HUES6 (cell line): ENCODE measurements at regions not wholly inside any gene's neighbourhood (a gene's known extent, or its start where the extent isn't known, plus 50 kb on each side); places are given as distances from the start of the nearest gene placed in this dataset.

ENCODE experiments used
- H3K27ac ChIP-seq: 2 replicates; pipeline ENCODE4 v1.7.0; 2013; ENCODE audit warnings: low read depth, mild to moderate bottlenecking, low read length, inconsistent platforms
- H3K27me3 ChIP-seq: 2 replicates; pipeline ENCODE4 v1.6.1; 2013; ENCODE audit warnings: low read length; ENCODE audit not compliant: control insufficient read depth, insufficient read depth
- H3K36me3 ChIP-seq: 2 replicates; pipeline ENCODE4 v1.6.1; 2013; ENCODE audit warnings: low read length; ENCODE audit not compliant: control insufficient read depth, insufficient read depth
- H3K4me1 ChIP-seq: 2 replicates; pipeline ENCODE4 v1.6.1; 2013; ENCODE audit warnings: low read length; ENCODE audit not compliant: control insufficient read depth, insufficient read depth
- H3K4me3 ChIP-seq: 2 replicates; pipeline ENCODE4 v1.5.1; 2013; ENCODE audit warnings: low read depth, low read length
- H3K9ac ChIP-seq: one replicate; pipeline ENCODE4 v1.6.1; 2013; ENCODE audit warnings: mild to moderate bottlenecking, low read length
- H3K9me3 ChIP-seq: 2 replicates; pipeline ENCODE4 v1.6.1; 2013; ENCODE audit warnings: low read depth, low read length; ENCODE audit not compliant: control insufficient read depth, insufficient read depth

DNA sequence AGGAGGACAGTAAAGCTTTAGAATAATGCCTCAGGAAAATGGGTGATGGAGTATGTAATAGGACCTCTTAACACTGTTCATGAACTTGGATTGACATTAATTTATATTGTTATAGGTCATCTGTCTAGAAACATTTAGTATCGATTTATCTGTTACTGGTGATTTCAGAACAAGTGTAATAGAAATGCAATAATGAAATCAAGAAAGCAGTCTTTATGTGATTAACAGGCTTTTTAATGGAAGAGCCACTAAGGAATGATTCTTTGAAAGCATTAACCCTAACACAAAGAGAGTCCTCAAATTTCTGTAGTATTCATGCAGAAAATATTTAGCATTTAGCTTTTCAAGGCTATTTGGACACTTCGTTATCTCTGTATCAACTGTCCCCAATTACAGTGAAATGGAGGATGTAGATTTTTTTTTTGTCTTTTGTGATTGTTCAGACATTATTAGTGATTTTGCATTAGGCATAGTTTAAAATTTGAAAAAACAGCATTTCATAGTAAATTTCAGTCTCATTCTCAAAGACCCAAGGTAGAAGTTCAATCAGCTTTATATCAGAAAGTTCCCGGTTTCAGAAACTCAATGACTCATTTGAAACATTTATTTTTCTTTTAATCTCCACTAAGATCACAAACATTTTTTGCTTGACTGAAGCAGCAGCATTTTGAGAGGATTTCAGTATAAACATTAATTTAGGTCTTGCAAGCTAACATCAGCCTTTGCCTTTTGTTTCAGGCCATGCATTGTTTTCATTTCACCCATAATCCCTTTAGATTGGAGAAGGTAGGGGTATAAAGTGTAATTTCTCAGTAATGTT lies 56.3 kb downstream of the AGTR2 start:
- H3K9me3 ChIP-seq = no peaks in the 10 kb centered on the region
- no peaks in the 10 kb centered on the region for H3K4me1 ChIP-seq
- H3K9ac ChIP-seq = no peak overlapping the region
- H3K27me3 ChIP-seq = peaks cover 4% of the 10 kb centered on the region; the same call in 1 of the 2 replicates
- H3K4me3 ChIP-seq = no peak overlapping the region
- H3K36me3 ChIP-seq = no peaks in the 10 kb centered on the region
- no peak overlapping the region for H3K27ac ChIP-seq

GRCh38 chrX:116230130-116230898 lies 59.8 kb downstream of the AGTR2 start:
- Histone ChIP-seq H3K27me3 (peaks cover 4% of the 10 kb centered on the region; the same call in 1 of the 2 replicates), H3K9ac (no peak overlapping the region), H3K4me3 (no peak overlapping the region), H3K36me3 (no peaks in the 10 kb centered on the region), H3K27ac (no peak overlapping the region), H3K4me1 (no peaks in the 10 kb centered on the region), H3K9me3 (peaks cover 6% of the 10 kb centered on the region; the same call in 1 of the 2 replicates)

GRCh38 chrX:116232833-116233232 lies 62.3 kb downstream of the AGTR2 start:
- Histone ChIP-seq H3K9me3 (peaks cover 6% of the 10 kb centered on the region; the same call in 1 of the 2 replicates), H3K27me3 (no peaks in the 10 kb centered on the region; the same call in 1 of the 2 replicates), H3K36me3 (no peaks in the 10 kb centered on the region), H3K27ac (no peak overlapping the region), H3K4me1 (no peaks in the 10 kb centered on the region), H3K9ac (no peak overlapping the region), H3K4me3 (no peak overlapping the region)

GRCh38 chrX:116236666-116237065 lies 66.1 kb downstream of the AGTR2 start:
- no peak overlapping the region for H3K27ac ChIP-seq

DNA sequence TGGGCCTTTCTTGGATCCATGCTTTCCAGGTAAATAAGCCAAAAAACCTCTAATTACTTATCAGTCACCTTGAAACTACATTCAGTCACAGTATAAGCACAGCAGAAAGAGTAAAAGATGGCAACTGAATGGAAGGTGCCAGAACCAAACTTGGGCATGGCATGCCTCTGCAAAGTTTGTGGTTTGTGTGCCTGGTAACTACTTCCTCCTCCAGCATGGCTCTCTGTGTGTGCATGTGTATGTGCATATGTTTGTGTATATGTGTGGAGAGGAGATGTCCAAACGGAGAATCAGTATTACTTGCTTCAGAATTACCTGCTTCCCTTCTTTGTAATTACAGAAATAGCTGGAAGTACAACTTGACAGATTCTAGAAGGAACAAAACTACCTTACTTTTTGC lies 67.5 kb downstream of the AGTR2 start:
- no peaks in the 10 kb centered on the region for H3K4me1 ChIP-seq
- peaks cover 8% of the 10 kb centered on the region for H3K9me3 ChIP-seq
- no peaks in the 10 kb centered on the region; the same call in 1 of the 2 replicates for H3K27me3 ChIP-seq
- no peak overlapping the region for H3K4me3 ChIP-seq
- H3K27ac ChIP-seq = no peak overlapping the region
- H3K9ac ChIP-seq = no peak overlapping the region
- no peaks in the 10 kb centered on the region for H3K36me3 ChIP-seq

More at GRCh38 chrX:116236666-116237065, 66.1 kb downstream of the AGTR2 start:
- H3K9me3 ChIP-seq = peaks cover 6% of the 10 kb centered on the region; the same call in 1 of the 2 replicates
- H3K36me3 ChIP-seq = no peaks in the 10 kb centered on the region
- H3K4me3 ChIP-seq = no peak overlapping the region
- no peaks in the 10 kb centered on the region; the same call in 1 of the 2 replicates for H3K27me3 ChIP-seq
- H3K9ac ChIP-seq = no peak overlapping the region
- H3K4me1 ChIP-seq = no peaks in the 10 kb centered on the region

DNA sequence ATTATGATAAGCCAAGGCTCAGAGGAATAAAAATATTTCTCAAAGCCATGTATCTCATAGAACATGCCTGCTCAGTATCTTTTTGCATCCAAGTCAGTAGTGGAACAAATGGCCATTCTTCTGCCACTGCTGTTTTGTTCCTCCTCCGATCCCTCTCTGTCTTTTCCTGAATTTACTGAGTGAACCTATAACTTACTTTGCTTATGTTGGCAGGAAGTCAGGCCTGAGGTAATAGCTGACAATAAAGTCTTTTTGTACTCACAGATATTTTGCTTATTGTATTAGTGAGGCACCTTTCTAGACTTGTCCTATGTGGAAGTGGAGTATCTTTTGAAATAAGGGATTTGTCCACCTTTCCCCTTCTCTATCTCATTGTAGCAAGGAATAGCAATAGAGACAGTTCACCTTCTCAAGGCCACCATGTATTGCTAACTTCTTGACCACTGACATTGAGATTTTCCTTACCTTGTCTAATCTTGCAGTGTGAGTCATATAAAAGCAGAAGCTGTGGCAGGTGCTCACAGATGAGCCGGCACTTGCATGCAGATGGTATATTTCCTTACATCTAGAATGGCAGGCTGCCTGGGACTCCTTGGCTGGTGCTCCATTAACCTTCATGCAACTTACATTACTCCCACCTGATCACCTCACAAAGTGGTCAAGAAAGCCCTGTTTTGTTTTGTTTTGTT lies 68.2 kb downstream of the AGTR2 start:
- no peaks in the 10 kb centered on the region for H3K4me1 ChIP-seq
- no peaks in the 10 kb centered on the region; the same call in 1 of the 2 replicates for H3K27me3 ChIP-seq
- no peaks in the 10 kb centered on the region for H3K36me3 ChIP-seq
- H3K9me3 ChIP-seq = peaks cover 11% of the 10 kb centered on the region
- no peak overlapping the region for H3K4me3 ChIP-seq
- H3K27ac ChIP-seq = no peak overlapping the region
- no peak overlapping the region for H3K9ac ChIP-seq

- H3K4me1 ChIP-seq = no peaks in the 10 kb centered on the region
Measured at GRCh38 chrX:116239944-116240840, 69.6 kb downstream of the AGTR2 start.

GRCh38 chrX:116241001-116241400 lies 70.5 kb downstream of the AGTR2 start:
- Histone ChIP-seq H3K27ac (no peak overlapping the region), H3K27me3 (no peaks in the 10 kb centered on the region; the same call in 1 of the 2 replicates), H3K9me3 (peaks cover 6% of the 10 kb centered on the region), H3K4me3 (no peak overlapping the region), H3K4me1 (no peaks in the 10 kb centered on the region), H3K36me3 (no peaks in the 10 kb centered on the region), H3K9ac (no peak overlapping the region)

More at GRCh38 chrX:116239944-116240840, 69.6 kb downstream of the AGTR2 start:
- no peaks in the 10 kb centered on the region for H3K36me3 ChIP-seq
- H3K27ac ChIP-seq = no peak overlapping the region
- H3K9ac ChIP-seq = no peak overlapping the region
- no peak overlapping the region for H3K4me3 ChIP-seq
- peaks cover 7% of the 10 kb centered on the region for H3K9me3 ChIP-seq
- H3K27me3 ChIP-seq = no peaks in the 10 kb centered on the region; the same call in 1 of the 2 replicates

DNA sequence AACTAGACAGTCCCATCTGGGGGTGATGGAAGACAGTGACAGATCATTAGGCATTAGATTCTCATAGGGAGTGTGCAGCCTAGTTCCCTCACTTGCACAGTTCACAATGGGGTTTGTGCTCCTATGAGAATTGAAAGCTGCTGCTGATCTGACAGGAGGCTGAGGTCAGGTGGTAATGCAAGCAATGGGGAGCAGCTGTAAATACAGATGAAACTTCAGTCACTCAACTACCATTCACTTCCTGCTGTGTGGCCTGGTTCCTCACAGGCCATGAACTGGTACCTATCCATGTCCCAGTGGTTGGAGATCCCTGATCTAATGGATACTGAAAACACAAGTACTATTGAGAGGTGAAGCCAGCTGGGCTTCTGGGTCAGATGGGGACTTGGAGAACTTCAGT lies 72.5 kb downstream of the AGTR2 start:
- no peak overlapping the region for H3K27ac ChIP-seq
- H3K4me1 ChIP-seq = no peaks in the 10 kb centered on the region
- H3K9me3 ChIP-seq = peaks cover 6% of the 10 kb centered on the region
- H3K4me3 ChIP-seq = no peak overlapping the region
- no peak overlapping the region for H3K9ac ChIP-seq
- no peaks in the 10 kb centered on the region; the same call in 1 of the 2 replicates for H3K27me3 ChIP-seq
- no peaks in the 10 kb centered on the region for H3K36me3 ChIP-seq

DNA sequence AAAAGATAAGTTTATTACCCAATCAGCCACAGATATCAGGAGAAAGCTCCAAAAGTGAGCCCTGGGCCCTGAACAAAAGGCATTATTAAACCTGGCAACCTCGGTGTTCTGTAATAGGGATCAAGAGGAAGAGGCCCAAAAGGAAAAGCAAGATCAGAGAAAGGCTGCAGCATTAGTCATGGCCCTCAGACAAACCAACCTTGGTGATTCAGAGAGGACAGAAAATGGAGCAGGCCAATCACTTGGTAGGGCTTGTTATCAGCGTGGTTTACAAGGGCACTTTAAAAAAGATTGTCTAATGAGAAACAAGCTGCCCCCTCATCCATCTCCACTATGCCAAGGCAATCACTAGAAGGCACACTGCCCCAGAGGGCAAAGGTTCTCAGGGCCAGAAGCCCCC lies 75.7 kb downstream of the AGTR2 start:
- Histone ChIP-seq H3K27ac (no peak overlapping the region), H3K4me1 (no peaks in the 10 kb centered on the region), H3K27me3 (no peaks in the 10 kb centered on the region; the same call in 1 of the 2 replicates), H3K9me3 (peaks cover 14% of the 10 kb centered on the region), H3K9ac (no peak overlapping the region), H3K4me3 (no peak overlapping the region), H3K36me3 (no peaks in the 10 kb centered on the region)
